Islet of Langerhans (tissue), 1 donor: ENCODE measurements at regions not wholly inside any gene's neighbourhood (a gene's known extent, or its start where the extent isn't known, plus 50 kb on each side); places are given as distances from the start of the nearest gene placed in this dataset.
"Not testable (repeated sequence)": the region's sequence is repeated elsewhere in the genome, so short reads cannot be mapped to it uniquely, and the experiment has no call there.

Experiments
- FAIRE-seq: peaks from one replicate; lab custom pipeline; 2011; peaks lifted over from hg19 to GRCh38; lab: Jason Lieb, UNC

- no peak for FAIRE-seq
Measured at GRCh38 chr4:33386764-33387163, 2666.6 kb downstream of the PCDH7 start.

GRCh38 chr4:33390976-33391375, 2670.8 kb downstream of the PCDH7 start:
- no peak for FAIRE-seq

GRCh38 chr4:33395731-33396485, 2675.7 kb downstream of the PCDH7 start:
- FAIRE-seq = no peak

GRCh38 chr4:33400504-33400903, 2680.3 kb downstream of the PCDH7 start:
- no peak for FAIRE-seq

- FAIRE-seq = no peak
Measured at GRCh38 chr4:33407496-33407895, 2687.3 kb downstream of the PCDH7 start.

GRCh38 chr4:33411182-33411581, 2691.0 kb downstream of the PCDH7 start:
- FAIRE-seq = no peak

- no peak for FAIRE-seq
Measured at GRCh38 chr4:33421887-33422286, 2701.7 kb downstream of the PCDH7 start.

GRCh38 chr4:33422656-33423055, 2702.5 kb downstream of the PCDH7 start:
- FAIRE-seq = no peak

GRCh38 chr4:33425936-33426335, 2705.8 kb downstream of the PCDH7 start:
- FAIRE-seq = no peak

GRCh38 chr4:33427676-33428075, 2707.5 kb downstream of the PCDH7 start:
- no peak for FAIRE-seq

GRCh38 chr4:33429971-33430370, 2709.8 kb downstream of the PCDH7 start:
- no peak for FAIRE-seq

- FAIRE-seq = no peak
Measured at GRCh38 chr4:33437406-33437805, 2717.2 kb downstream of the PCDH7 start.

- FAIRE-seq = no peak
Measured at GRCh38 chr4:33446953-33447352, 2726.8 kb downstream of the PCDH7 start.

GRCh38 chr4:33448948-33449347, 2728.8 kb downstream of the PCDH7 start:
- FAIRE-seq = no peak

GRCh38 chr4:33453436-33453835, 2733.3 kb downstream of the PCDH7 start:
- no peak for FAIRE-seq

- FAIRE-seq = no peak
Measured at GRCh38 chr4:33453916-33454315, 2733.7 kb downstream of the PCDH7 start.

GRCh38 chr4:33465565-33465964, 2745.4 kb downstream of the PCDH7 start:
- no peak for FAIRE-seq

- FAIRE-seq = no peak
Measured at GRCh38 chr4:33467291-33467690, 2747.1 kb downstream of the PCDH7 start.

GRCh38 chr4:33470805-33471204, 2750.6 kb downstream of the PCDH7 start:
- FAIRE-seq = no peak

GRCh38 chr4:33477715-33478114, 2757.5 kb downstream of the PCDH7 start:
- FAIRE-seq = no peak

GRCh38 chr4:33482773-33483172, 2761.5 kb downstream of the ARAP2 start:
- FAIRE-seq = no peak

- FAIRE-seq = no peak
Measured at GRCh38 chr4:33485111-33485510, 2759.2 kb downstream of the ARAP2 start.

GRCh38 chr4:33493231-33493630, 2751.1 kb downstream of the ARAP2 start:
- FAIRE-seq = no peak

GRCh38 chr4:33494150-33494549, 2750.2 kb downstream of the ARAP2 start:
- no peak for FAIRE-seq

GRCh38 chr4:33501587-33501986, 2742.7 kb downstream of the ARAP2 start:
- FAIRE-seq = not testable (repeated sequence)
